IPS-18c (cell line): ENCODE measurements at regions not wholly inside any gene's neighbourhood (a gene's known extent, or its start where the extent isn't known, plus 50 kb on each side); places are given as distances from the start of the nearest gene placed in this dataset.
"Not testable (repeated sequence)": the region's sequence is repeated elsewhere in the genome, so short reads cannot be mapped to it uniquely, and the experiment has no call there.

ENCODE experiments used
- H3K4me3 ChIP-seq: 2 replicates; pipeline ENCODE4 v1.7.0; 2013; ENCODE audit warnings: low read depth, mild to moderate bottlenecking, low read length, moderate library complexity; ENCODE audit not compliant: insufficient read depth
- H3K9me3 ChIP-seq: one replicate; pipeline ENCODE4 v1.6.1; 2013; ENCODE audit warnings: mild to moderate bottlenecking, low read length, moderate library complexity; ENCODE audit not compliant: control insufficient read depth, insufficient read depth

- Histone ChIP-seq H3K4me3 (no peak overlapping the region), H3K9me3 (no peaks in the 10 kb centered on the region)
These were observed 114.5 kb upstream of the G2E3 start for GRCh38 chr14:30444451-30444850.

- no peak overlapping the region for H3K4me3 ChIP-seq
- H3K9me3 ChIP-seq: no peaks in the 10 kb centered on the region
These were observed 113.8 kb upstream of the G2E3 start for GRCh38 chr14:30445011-30445793.

- no peak overlapping the region for H3K4me3 ChIP-seq
- H3K9me3 ChIP-seq: no peaks in the 10 kb centered on the region
These were observed 113.1 kb upstream of the G2E3 start for GRCh38 chr14:30445852-30446251.

GRCh38 chr14:30450631-30451545 lies 108.1 kb upstream of the G2E3 start:
- Histone ChIP-seq H3K4me3 (no peak overlapping the region), H3K9me3 (no peaks in the 10 kb centered on the region)

GRCh38 chr14:30456296-30456695 lies 102.7 kb upstream of the G2E3 start:
- H3K4me3 ChIP-seq: no peak overlapping the region
- no peaks in the 10 kb centered on the region for H3K9me3 ChIP-seq

GRCh38 chr14:30462358-30462757 lies 96.6 kb upstream of the G2E3 start:
- peaks cover 2% of the 10 kb centered on the region for H3K9me3 ChIP-seq
- no peak overlapping the region for H3K4me3 ChIP-seq

GRCh38 chr14:30464481-30464880 lies 94.5 kb upstream of the G2E3 start:
- no peak overlapping the region for H3K4me3 ChIP-seq
- peaks cover 2% of the 10 kb centered on the region for H3K9me3 ChIP-seq

GRCh38 chr14:30468354-30468753 lies 90.6 kb upstream of the G2E3 start:
- Histone ChIP-seq H3K9me3 (peaks cover 2% of the 10 kb centered on the region), H3K4me3 (no peak overlapping the region)

GRCh38 chr14:30471980-30472379 lies 87.0 kb upstream of the G2E3 start:
- Histone ChIP-seq H3K4me3 (no peak overlapping the region), H3K9me3 (no peaks in the 10 kb centered on the region)

GRCh38 chr14:30473846-30474696 lies 84.9 kb upstream of the G2E3 start:
- H3K4me3 ChIP-seq, H3K9me3 ChIP-seq: not testable (repeated sequence)

GRCh38 chr14:30482276-30482675 lies 76.7 kb upstream of the G2E3 start:
- Histone ChIP-seq H3K9me3 (no peaks in the 10 kb centered on the region), H3K4me3 (no peak overlapping the region)

- no peaks in the 10 kb centered on the region for H3K9me3 ChIP-seq
- H3K4me3 ChIP-seq: no peak overlapping the region
These were observed 74.8 kb upstream of the G2E3 start for GRCh38 chr14:30484201-30484600.

GRCh38 chr14:30484976-30485375 lies 74.0 kb upstream of the G2E3 start:
- H3K9me3 ChIP-seq: no peaks in the 10 kb centered on the region
- H3K4me3 ChIP-seq: no peak overlapping the region

- Histone ChIP-seq H3K4me3 (no peak overlapping the region), H3K9me3 (no peaks in the 10 kb centered on the region)
These were observed 62.1 kb upstream of the G2E3 start for GRCh38 chr14:30496852-30497251.

GRCh38 chr14:30499358-30499757 lies 59.6 kb upstream of the G2E3 start:
- H3K9me3 ChIP-seq: no peaks in the 10 kb centered on the region
- no peak overlapping the region for H3K4me3 ChIP-seq

- Histone ChIP-seq H3K4me3 (no peak overlapping the region), H3K9me3 (no peaks in the 10 kb centered on the region)
These were observed 58.7 kb upstream of the G2E3 start for GRCh38 chr14:30500222-30500621.

GRCh38 chr14:30507209-30507608 lies 51.7 kb upstream of the G2E3 start:
- H3K4me3 ChIP-seq: no peak overlapping the region
- H3K9me3 ChIP-seq: no peaks in the 10 kb centered on the region
